ENCODE measurements at regions not wholly inside any gene's neighbourhood (a gene's known extent, or its start where the extent isn't known, plus 50 kb on each side); places are given as distances from the start of the nearest gene placed in this dataset.

DNA sequence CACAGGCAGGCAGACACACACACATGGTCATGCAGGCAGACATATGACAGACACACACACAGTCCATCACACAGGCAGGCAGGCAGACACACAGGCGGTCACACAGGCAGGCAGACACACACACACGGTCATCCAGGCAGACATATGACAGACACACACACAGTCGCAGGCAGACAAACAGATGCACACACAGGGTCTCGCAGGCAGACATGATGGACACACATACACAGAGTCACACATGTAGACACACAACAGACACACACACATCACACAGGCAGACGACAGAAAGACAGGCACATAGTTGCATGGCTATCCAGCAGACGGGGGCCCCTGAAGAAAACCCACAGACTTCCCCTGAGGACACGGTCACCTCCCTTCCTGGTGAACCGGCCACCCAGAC lies 135.4 kb downstream of the NCOR2 start:
- TF ChIP-seq CTCF (conservative IDR thresholded peaks at IDR 0.05) (no peak), ZFX (IDR thresholded peaks at IDR 0.05) (no peak)

All from C4-2B (cell line).